HG02678 (cell line): ENCODE measurements at regions not wholly inside any gene's neighbourhood (a gene's known extent, or its start where the extent isn't known, plus 50 kb on each side); places are given as distances from the start of the nearest gene placed in this dataset.
"Not testable (repeated sequence)": the region's sequence is repeated elsewhere in the genome, so short reads cannot be mapped to it uniquely, and the experiment has no call there.

Experiments
- ATAC-seq: cut with Tn5 transposase; IDR thresholded peaks from one replicate; pipeline ENCODE4 v1.9.1; 2021; ENCODE audit warnings: mild to moderate bottlenecking, moderate library complexity; ENCODE audit not compliant: unreplicated experiment

GRCh38 chr5:17326600-17327037, 109.2 kb downstream of the BASP1 start:
- no peak for ATAC-seq

DNA sequence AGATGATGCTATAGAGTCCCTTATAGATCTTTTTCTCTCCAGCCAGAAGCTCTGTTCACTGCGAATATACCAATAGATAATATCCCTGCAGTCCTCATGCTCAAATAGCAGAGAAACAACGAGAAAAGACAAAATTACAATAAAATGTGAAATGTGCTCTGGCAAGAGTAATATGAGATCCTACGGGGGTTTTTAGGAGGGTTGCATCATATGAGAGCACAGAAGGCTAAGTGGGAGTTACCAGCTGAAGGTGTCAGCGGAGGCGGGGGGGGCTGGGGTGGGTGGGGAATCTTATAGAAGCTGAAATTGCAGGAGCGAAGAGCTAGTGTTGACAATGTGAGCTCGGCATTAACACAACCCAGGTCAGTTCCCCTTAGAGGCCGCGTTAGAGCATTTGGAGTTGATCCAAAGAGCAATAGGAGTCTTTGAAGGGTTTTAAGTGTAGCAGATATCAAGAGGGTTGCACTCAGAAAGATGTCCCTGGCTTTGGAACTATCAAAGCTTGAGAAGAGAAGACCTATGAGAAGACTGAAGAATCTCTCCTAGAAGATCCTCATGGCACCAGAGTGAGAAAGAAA, 109.7 kb downstream of the BASP1 start:
- ATAC-seq: no peak

DNA sequence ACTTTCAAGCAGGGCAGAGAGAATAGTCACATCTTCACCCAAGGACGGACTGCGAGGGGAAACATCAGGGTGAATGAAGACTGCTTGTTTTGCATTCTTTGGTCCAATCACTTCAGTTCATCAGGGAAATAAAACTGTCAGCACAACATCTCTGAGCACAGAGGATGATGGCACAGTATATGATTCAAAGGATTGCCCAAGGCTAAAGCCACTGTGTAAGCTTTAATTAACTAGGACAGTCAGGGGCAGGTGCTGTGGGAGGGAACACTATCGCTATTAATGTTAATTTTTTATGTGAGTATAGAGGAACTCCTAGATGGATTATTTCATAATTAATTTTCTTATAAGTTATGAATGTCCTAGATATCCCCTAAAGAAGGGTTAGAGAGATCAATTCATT, 112.1 kb downstream of the BASP1 start:
- no peak for ATAC-seq

DNA sequence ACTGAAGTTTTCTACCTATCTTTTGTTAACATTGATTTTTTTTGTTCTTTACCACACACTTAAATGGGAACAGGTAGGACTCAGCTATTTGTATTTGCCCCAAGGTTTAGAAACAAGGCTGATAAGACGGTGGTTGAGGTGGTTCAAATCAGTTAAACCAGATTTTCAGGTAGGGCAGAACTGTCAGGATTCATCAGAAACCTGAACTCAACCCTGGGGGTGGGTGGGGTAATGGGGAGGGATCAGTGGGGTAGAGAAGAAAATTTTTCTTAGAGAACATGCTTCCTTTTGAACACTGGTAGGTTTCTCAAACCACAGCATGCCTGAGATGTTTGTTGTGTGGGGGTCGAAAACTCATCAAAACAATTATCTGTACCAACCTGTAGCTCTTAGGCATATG, 113.0 kb downstream of the BASP1 start:
- ATAC-seq: no peak

DNA sequence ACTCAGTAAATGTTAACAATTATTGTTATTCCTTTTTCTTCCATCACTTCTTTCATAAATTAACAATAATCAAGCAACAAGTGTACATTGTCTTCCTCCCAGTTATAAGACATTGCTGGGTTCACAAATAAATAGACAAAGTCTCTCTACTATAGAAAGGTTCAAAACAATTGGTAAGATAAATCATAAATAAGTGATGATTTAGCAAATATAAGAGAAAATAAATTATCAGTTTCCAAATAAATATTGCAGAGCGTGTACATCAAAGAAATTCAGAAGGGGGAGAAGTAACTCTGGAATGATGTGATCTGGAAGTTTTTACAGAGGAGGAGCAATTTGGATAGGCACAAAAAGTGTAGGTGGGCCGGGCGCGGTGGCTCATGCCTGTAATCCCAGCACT, 114.2 kb downstream of the BASP1 start:
- ATAC-seq: no peak

- ATAC-seq: no peak
Observed at GRCh38 chr5:17333755-17334154, 116.3 kb downstream of the BASP1 start.

GRCh38 chr5:17336054-17336453, 118.6 kb downstream of the BASP1 start:
- no peak for ATAC-seq

DNA sequence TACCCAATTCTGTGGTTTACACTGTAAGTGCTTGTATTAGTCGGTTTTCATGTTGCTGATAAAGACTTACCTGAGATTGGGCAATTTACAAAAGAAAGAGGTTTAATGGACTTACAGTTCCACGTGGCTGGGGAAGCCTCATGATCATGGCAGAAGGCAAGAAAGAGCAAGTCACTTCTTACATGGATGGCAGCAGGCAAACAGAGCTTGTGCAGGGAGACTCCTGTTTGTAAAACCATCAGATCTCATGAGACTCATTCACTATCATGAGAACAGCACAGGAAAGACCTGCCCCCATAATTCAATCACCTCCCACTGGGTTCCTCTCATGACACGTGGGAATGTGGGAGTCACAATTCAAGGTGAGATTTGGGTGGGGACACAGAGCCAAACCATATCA, 119.3 kb downstream of the BASP1 start:
- not testable (repeated sequence) for ATAC-seq

- no peak for ATAC-seq
Observed at GRCh38 chr5:17339841-17340240, 122.4 kb downstream of the BASP1 start.

- ATAC-seq: no peak
Observed at GRCh38 chr5:17340379-17340778, 122.9 kb downstream of the BASP1 start.

GRCh38 chr5:17340819-17341218, 123.4 kb downstream of the BASP1 start:
- ATAC-seq: no peak

DNA sequence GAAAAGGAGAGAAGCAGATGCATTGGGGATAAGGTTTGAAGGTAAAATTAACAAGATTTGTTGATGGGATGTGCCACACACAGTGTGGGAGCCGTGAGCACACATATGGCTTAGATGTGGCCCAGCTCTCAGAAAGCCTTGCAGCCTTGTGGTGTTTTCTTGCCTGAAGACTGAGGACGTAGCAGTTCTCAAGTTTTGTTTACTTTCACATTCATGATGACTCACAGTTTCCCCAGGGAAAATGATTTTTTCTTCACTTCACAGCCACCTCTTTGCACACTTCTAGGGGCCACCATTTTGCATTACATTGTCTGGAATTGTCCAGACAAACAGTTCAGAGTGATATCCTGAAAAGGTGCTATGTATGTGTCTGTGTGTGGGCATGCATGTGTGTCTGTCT, 126.2 kb downstream of the BASP1 start:
- ATAC-seq: peak; percentile 96

DNA sequence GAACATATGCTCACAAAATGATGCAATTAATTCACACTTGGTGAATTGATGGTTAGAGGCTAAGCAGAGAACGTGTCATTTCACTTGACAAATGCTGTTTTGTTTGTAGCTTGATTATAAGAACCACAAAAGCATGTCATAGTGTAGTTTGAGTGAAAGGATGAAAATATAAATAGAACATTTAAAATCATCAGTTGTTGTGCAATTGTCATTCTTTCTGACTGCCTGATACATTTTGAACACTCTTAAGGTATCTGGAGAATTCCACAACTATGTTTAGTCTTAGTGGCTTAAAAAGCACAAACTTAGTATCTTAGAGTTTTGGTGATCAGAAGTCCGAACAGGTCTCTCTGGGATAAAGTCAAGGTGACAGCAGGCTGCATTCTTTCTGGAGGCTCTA, 129.4 kb downstream of the BASP1 start:
- ATAC-seq: no peak

DNA sequence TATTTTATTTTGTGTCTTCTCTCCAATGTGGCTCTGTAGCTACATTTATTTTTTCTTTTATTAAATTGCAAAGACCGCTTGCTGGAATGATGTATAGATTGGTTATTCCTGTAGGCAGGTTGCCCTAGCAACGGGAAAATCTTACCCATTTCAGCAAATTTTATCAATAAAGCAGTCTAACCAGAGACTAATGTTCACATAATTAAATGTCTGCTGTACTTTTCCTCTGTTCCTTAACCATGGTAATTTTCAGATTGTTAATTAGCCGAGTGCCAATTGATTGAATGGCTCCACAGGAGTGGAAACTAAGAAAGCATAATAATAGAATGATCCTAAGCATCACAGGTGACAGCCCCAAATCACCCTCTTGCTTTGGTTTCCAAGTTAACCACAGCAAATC, 134.8 kb downstream of the BASP1 start:
- ATAC-seq: no peak

DNA sequence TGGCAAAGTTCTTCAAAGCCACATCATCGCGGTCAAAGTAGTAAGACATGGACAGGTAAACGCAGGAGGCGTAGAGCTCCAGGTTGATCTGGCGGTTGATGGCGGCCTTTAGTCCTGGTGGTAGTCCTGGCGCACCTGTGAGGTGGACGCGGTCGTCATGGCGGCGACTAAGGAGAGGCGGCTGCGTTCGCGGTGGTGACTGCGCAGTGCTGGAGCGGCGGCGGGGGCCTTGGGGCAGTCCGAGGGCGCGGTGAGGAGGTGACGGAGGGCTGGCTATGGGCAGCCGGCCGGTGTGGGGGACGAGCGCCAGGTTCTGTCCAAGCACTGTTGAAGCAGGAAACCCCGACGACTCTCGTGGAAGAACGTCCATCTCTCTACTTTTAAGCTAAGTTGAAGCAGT, 136.8 kb downstream of the BASP1 start:
- no peak for ATAC-seq

- ATAC-seq: no peak
Observed at GRCh38 chr5:17355586-17356346, 138.3 kb downstream of the BASP1 start.

- no peak for ATAC-seq
Observed at GRCh38 chr5:17356551-17356950, 139.1 kb downstream of the BASP1 start.

GRCh38 chr5:17357504-17357903, 140.1 kb downstream of the BASP1 start:
- ATAC-seq: no peak

GRCh38 chr5:17358031-17358430, 140.0 kb upstream of the TAF11L2 start:
- no peak for ATAC-seq

DNA sequence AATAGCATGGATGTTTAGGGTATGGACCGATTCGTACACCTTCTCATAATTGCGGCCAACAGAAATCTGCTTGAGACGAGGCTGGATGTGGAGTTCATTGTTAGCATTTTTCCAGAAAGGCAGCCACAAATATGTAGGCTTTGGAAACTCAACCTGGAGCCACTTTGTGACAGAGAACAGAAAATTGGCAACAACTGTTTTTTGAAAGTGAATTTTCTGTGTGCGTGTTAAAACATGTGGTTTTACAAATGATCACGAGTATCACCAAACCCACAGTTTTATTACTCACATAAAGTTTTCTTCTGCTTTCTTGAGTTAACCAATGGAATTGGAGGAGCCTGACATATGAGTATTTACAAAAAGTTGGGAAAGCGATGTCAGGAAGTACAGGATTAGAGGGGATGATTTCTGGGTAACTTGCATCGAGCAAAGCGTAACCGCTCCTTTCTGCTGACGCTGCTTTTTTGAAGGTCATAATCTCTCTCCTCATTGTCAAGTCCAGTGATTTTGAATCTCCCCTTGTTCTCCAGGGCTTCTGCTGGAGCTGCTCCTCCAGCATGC, 138.5 kb upstream of the TAF11L2 start:
- no peak for ATAC-seq

GRCh38 chr5:17360879-17361278, 137.2 kb upstream of the TAF11L2 start:
- no peak for ATAC-seq

GRCh38 chr5:17361331-17361730, 136.7 kb upstream of the TAF11L2 start:
- no peak for ATAC-seq
